ENCODE measurements at regions not wholly inside any gene's neighbourhood (a gene's known extent, or its start where the extent isn't known, plus 50 kb on each side); places are given as distances from the start of the nearest gene placed in this dataset.

DNA sequence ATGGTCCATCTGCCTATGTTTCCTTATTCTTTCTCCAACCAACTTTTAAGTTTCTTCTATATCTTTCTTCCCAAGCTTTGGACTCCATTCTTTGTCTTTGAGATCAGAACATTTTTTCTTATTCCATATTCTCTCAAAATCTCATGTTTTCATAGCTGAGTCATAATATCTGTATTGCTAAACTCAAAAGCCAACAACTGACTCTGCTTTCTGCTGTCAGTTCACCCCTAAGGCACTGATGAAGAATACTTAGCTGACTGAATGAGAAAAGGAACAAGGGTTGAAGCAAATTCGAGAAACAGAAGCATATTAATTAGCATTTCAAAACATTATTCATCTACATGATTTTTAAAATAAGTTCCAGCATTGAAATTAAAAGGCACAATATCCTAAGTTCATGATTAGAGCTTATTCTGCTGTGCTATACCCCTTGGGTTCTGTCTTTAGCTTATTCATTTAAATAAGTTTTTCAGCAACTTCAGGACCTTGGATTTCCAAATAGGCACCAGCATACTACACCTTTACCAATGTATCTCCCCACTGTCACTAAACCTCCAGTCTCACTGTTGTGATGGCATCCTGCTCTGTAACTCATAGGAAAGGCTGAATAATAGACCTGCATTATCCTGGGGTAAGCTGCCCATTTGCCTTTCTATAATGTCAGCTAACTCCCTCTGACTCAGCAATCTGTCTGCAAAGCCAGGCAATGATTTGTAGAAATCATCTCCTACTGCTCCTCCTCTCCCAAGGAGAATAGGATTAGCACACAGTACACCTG lies 49.9 kb upstream of the C5orf46 start:
- Histone ChIP-seq H3K27me3 (ENCODE audit: control insufficient read depth, insufficient read depth, low read length) (no peaks in the 10 kb centered on the region), H3K9me3 (ENCODE audit: control insufficient read depth, insufficient read depth, low read depth, low read length) (no peaks in the 10 kb centered on the region), H3K27ac (ENCODE audit: low read length) (no peak overlapping the region), H3K4me3 (ENCODE audit: low read depth in 2 of 2, low read length in 2 of 2) (no peak overlapping the region), H3K36me3 (ENCODE audit: control insufficient read depth, insufficient read depth, low read length) (no peaks in the 10 kb centered on the region), H3K4me1 (ENCODE audit: control insufficient read depth, insufficient read depth, low read length) (no peaks in the 10 kb centered on the region)
- no peak for ATAC-seq
- POLR2A ChIA-PET, result no interaction called here
- TF ChIP-seq, protein P1, sequence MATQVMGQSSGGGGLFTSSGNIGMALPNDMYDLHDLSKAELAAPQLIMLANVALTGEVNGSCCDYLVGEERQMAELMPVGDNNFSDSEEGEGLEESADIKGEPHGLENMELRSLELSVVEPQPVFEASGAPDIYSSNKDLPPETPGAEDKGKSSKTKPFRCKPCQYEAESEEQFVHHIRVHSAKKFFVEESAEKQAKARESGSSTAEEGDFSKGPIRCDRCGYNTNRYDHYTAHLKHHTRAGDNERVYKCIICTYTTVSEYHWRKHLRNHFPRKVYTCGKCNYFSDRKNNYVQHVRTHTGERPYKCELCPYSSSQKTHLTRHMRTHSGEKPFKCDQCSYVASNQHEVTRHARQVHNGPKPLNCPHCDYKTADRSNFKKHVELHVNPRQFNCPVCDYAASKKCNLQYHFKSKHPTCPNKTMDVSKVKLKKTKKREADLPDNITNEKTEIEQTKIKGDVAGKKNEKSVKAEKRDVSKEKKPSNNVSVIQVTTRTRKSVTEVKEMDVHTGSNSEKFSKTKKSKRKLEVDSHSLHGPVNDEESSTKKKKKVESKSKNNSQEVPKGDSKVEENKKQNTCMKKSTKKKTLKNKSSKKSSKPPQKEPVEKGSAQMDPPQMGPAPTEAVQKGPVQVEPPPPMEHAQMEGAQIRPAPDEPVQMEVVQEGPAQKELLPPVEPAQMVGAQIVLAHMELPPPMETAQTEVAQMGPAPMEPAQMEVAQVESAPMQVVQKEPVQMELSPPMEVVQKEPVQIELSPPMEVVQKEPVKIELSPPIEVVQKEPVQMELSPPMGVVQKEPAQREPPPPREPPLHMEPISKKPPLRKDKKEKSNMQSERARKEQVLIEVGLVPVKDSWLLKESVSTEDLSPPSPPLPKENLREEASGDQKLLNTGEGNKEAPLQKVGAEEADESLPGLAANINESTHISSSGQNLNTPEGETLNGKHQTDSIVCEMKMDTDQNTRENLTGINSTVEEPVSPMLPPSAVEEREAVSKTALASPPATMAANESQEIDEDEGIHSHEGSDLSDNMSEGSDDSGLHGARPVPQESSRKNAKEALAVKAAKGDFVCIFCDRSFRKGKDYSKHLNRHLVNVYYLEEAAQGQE (IDR thresholded peaks at IDR 0.05; ENCODE audit: insufficient read depth in 1 of 2, low read depth in 2 of 2, low read length in 1 of 2), result no peak
- in situ Hi-C loops (cut with HindIII; ENCODE audit: low pct_unique_long_range_greater_than_20kb, low sequenced_read_pairs), result no loop called here
- no TSS peak for BruUV-seq (replicated peaks)
- intact Hi-C loops (cut with micrococcal nuclease; ENCODE audit: unreplicated experiment), result no loop called here
- DNase-seq (ENCODE audit: low read depth, low spot score), result no peak
- CTCF ChIA-PET, result no interaction called here
